NCI-H82 treated with DMSO at 0.1 percent for 48 hours (cell line): ENCODE measurements at regions not wholly inside any gene's neighbourhood (a gene's known extent, or its start where the extent isn't known, plus 50 kb on each side); places are given as distances from the start of the nearest gene placed in this dataset.
"Not testable (repeated sequence)": the region's sequence is repeated elsewhere in the genome, so short reads cannot be mapped to it uniquely, and the experiment has no call there.

Source experiments
- DNase-seq: peaks from one replicate; lab custom pipeline; 2025; ENCODE audit not compliant: unreplicated experiment; lab: John Stamatoyannopoulos, UW

- DNase-seq = no peak
Observed at GRCh38 chr11:100576718-100577021, 110.4 kb upstream of the ARHGAP42 start.

- no peak for DNase-seq
Observed at GRCh38 chr11:100578831-100579311, 108.2 kb upstream of the ARHGAP42 start.

GRCh38 chr11:100581318-100581717, 105.8 kb upstream of the ARHGAP42 start:
- DNase-seq = no peak

GRCh38 chr11:100584201-100584985, 102.7 kb upstream of the ARHGAP42 start:
- peak; percentile 71 for DNase-seq

- DNase-seq = no peak
Observed at GRCh38 chr11:100585728-100586127, 101.4 kb upstream of the ARHGAP42 start.

GRCh38 chr11:100586361-100587101, 100.6 kb upstream of the ARHGAP42 start:
- no peak for DNase-seq

GRCh38 chr11:100592619-100593260, 94.3 kb upstream of the ARHGAP42 start:
- peak; percentile 64 for DNase-seq

GRCh38 chr11:100593291-100593690, 93.8 kb upstream of the ARHGAP42 start:
- peak; percentile 97 for DNase-seq

GRCh38 chr11:100594320-100594719, 92.8 kb upstream of the ARHGAP42 start:
- DNase-seq = no peak

- DNase-seq = no peak
Observed at GRCh38 chr11:100600941-100601340, 86.1 kb upstream of the ARHGAP42 start.

GRCh38 chr11:100602716-100603115, 84.4 kb upstream of the ARHGAP42 start:
- no peak for DNase-seq

- not testable (repeated sequence) for DNase-seq
Observed at GRCh38 chr11:100607761-100608160, 79.3 kb upstream of the ARHGAP42 start.

- no peak for DNase-seq
Observed at GRCh38 chr11:100612766-100613165, 74.3 kb upstream of the ARHGAP42 start.

GRCh38 chr11:100618914-100619313, 68.2 kb upstream of the ARHGAP42 start:
- DNase-seq = no peak

- DNase-seq = no peak
Observed at GRCh38 chr11:100619484-100619883, 67.6 kb upstream of the ARHGAP42 start.

GRCh38 chr11:100622404-100622803, 64.7 kb upstream of the ARHGAP42 start:
- DNase-seq = no peak

GRCh38 chr11:100624346-100624745, 62.7 kb upstream of the ARHGAP42 start:
- no peak for DNase-seq

- no peak for DNase-seq
Observed at GRCh38 chr11:100625041-100625440, 62.0 kb upstream of the ARHGAP42 start.

- no peak for DNase-seq
Observed at GRCh38 chr11:100629671-100630070, 57.4 kb upstream of the ARHGAP42 start.

GRCh38 chr11:100630898-100631297, 56.2 kb upstream of the ARHGAP42 start:
- no peak for DNase-seq

- peak; percentile 86 for DNase-seq
Observed at GRCh38 chr11:100631316-100631715, 55.8 kb upstream of the ARHGAP42 start.

- no peak for DNase-seq
Observed at GRCh38 chr11:100632941-100633452, 54.1 kb upstream of the ARHGAP42 start.
